ENCODE measurements at regions not wholly inside any gene's neighbourhood (a gene's known extent, or its start where the extent isn't known, plus 50 kb on each side); places are given as distances from the start of the nearest gene placed in this dataset.

DNA sequence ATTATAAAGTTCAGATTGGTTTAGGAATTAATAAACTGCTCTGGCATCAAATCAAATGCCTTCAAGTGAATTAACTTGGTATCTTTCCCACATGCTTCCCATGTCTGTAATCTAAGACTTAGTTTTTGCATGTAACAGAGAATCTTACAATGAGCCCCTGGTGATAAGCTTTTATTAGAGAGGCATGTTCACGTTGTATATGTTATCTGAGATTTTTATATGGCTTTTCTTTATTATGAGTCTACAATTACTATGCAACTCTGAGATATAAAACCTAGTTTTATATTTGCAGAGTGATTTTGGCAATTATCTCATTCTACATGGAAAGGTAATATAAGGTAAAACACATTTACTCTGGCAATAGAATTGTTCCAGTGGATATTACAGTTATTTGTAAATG is 1578.4 kb upstream of the IGFBP7 start:
- POLR2A ChIA-PET (ENCODE audit: unreplicated experiment) = no interaction called here
- Histone ChIP-seq H3F3A (ENCODE audit: low read length, unreplicated experiment) (no peaks in the 10 kb centered on the region), H3K4me1 (ENCODE audit: insufficient read depth, low read length) (no peaks in the 10 kb centered on the region), H2AFZ (ENCODE audit: low read length) (no peak overlapping the region), H3K79me2 (ENCODE audit: low read length) (no peaks in the 10 kb centered on the region), H3K9me2 (replicated peaks; ENCODE audit: low read length) (no peaks in the 10 kb centered on the region), H3K27me3 (ENCODE audit: low read length) (no peaks in the 10 kb centered on the region), H3K4me3 (ENCODE audit: low read length) (no peak overlapping the region), H3K27ac (ENCODE audit: low read length) (no peak overlapping the region), H3K4me2 (ENCODE audit: low read length) (no peak overlapping the region), H3K9ac (ENCODE audit: low read length) (no peak overlapping the region), H3K36me3 (ENCODE audit: low read depth, low read length) (no peaks in the 10 kb centered on the region), H4K20me1 (ENCODE audit: low read length) (no peaks in the 10 kb centered on the region), H3K9me3 (ENCODE audit: low read length) (no peaks in the 10 kb centered on the region)
- DNase-seq (no peak), ATAC-seq (no peak)
- no TSS peak for BruUV-seq (replicated peaks)
- TF ChIP-seq EZH2phosphoT487 (IDR thresholded peaks at IDR 0.05; ENCODE audit: borderline replicate concordance, low read length) = no peak
- TF ChIP-seq EZH2 (IDR thresholded peaks at IDR 0.05; ENCODE audit: low read length, unreplicated experiment) = no peak
- TF ChIP-seq, protein P1, sequence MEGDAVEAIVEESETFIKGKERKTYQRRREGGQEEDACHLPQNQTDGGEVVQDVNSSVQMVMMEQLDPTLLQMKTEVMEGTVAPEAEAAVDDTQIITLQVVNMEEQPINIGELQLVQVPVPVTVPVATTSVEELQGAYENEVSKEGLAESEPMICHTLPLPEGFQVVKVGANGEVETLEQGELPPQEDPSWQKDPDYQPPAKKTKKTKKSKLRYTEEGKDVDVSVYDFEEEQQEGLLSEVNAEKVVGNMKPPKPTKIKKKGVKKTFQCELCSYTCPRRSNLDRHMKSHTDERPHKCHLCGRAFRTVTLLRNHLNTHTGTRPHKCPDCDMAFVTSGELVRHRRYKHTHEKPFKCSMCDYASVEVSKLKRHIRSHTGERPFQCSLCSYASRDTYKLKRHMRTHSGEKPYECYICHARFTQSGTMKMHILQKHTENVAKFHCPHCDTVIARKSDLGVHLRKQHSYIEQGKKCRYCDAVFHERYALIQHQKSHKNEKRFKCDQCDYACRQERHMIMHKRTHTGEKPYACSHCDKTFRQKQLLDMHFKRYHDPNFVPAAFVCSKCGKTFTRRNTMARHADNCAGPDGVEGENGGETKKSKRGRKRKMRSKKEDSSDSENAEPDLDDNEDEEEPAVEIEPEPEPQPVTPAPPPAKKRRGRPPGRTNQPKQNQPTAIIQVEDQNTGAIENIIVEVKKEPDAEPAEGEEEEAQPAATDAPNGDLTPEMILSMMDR (conservative IDR thresholded peaks at IDR 0.05; ENCODE audit: low read depth, low read length) = no peak
- CTCF ChIA-PET = no interaction called here
- intact Hi-C loops (cut with micrococcal nuclease) = no loop called here

DNA sequence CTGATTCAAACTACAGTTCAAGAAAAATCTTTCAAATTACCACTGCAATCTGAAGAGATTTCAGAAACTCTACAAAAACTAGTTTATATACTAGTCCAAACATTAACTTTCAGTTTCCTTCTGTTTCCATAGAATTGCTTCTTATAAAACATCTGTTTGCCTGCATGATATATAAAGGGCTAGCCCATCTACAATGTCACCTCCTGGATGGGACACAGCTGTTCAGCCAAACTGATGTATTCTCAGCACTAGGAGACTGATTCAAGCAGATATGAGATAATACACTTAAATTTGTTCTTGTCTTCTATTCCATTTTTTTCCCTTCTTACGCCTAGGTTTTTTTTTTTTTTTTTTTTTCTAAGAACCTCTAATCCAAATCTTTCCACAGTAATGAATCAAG is 1569.7 kb upstream of the IGFBP7 start:
- CTCF ChIA-PET = no interaction called here
- no peak for ATAC-seq

GRCh38 chr4:58679051-58679450 is 1568.9 kb upstream of the IGFBP7 start:
- POLR2A ChIA-PET (ENCODE audit: unreplicated experiment) = no interaction called here
- no peaks in the 10 kb centered on the region for H3K36me3 ChIP-seq (ENCODE audit: low read depth, low read length)
- H3K4me1 ChIP-seq (ENCODE audit: insufficient read depth, low read length) = no peaks in the 10 kb centered on the region
- ATAC-seq = no peak
- BruUV-seq (replicated peaks) = no TSS peak
- no peaks in the 10 kb centered on the region for H3K9me2 ChIP-seq (replicated peaks; ENCODE audit: low read length)
- no peaks in the 10 kb centered on the region for H3K79me2 ChIP-seq (ENCODE audit: low read length)
- no peak overlapping the region for H3K4me2 ChIP-seq (ENCODE audit: low read length)
- H3K27ac ChIP-seq (ENCODE audit: low read length) = no peak overlapping the region
- no peak overlapping the region for H2AFZ ChIP-seq (ENCODE audit: low read length)
- DNase-seq = no peak
- CTCF ChIA-PET = no interaction called here
- H3K4me3 ChIP-seq (ENCODE audit: low read length) = no peak overlapping the region
- H3K9me3 ChIP-seq (ENCODE audit: low read length) = no peaks in the 10 kb centered on the region; the same call in 1 of the 2 replicates
- no peak overlapping the region for H3K9ac ChIP-seq (ENCODE audit: low read length)
- H3K27me3 ChIP-seq (ENCODE audit: low read length) = no peaks in the 10 kb centered on the region
- intact Hi-C loops (cut with micrococcal nuclease) = no loop called here
- no peaks in the 10 kb centered on the region for H4K20me1 ChIP-seq (ENCODE audit: low read length)
- H3F3A ChIP-seq (ENCODE audit: low read length, unreplicated experiment) = no peaks in the 10 kb centered on the region
- TF ChIP-seq EZH2phosphoT487 (IDR thresholded peaks at IDR 0.05; ENCODE audit: borderline replicate concordance, low read length) (no peak), EZH2 (IDR thresholded peaks at IDR 0.05; ENCODE audit: low read length, unreplicated experiment) (no peak)
- TF ChIP-seq, protein P1 (conservative IDR thresholded peaks at IDR 0.05; ENCODE audit: low read depth, low read length) = no peak

More for the DNA sequence above, 1569.7 kb upstream of the IGFBP7 start:
- intact Hi-C loops (cut with micrococcal nuclease) = no loop called here
- no peaks in the 10 kb centered on the region for H3K9me3 ChIP-seq (ENCODE audit: low read length)
- no peak overlapping the region for H3K27ac ChIP-seq (ENCODE audit: low read length)
- no TSS peak for BruUV-seq (replicated peaks)
- POLR2A ChIA-PET (ENCODE audit: unreplicated experiment) = no interaction called here
- H3K79me2 ChIP-seq (ENCODE audit: low read length) = no peaks in the 10 kb centered on the region
- no peak overlapping the region for H3K4me2 ChIP-seq (ENCODE audit: low read length)
- no peaks in the 10 kb centered on the region for H3K9me2 ChIP-seq (replicated peaks; ENCODE audit: low read length)
- H4K20me1 ChIP-seq (ENCODE audit: low read length) = no peaks in the 10 kb centered on the region
- no peaks in the 10 kb centered on the region for H3K36me3 ChIP-seq (ENCODE audit: low read depth, low read length)
- H3K4me1 ChIP-seq (ENCODE audit: insufficient read depth, low read length) = no peaks in the 10 kb centered on the region
- no peak for DNase-seq
- H3K27me3 ChIP-seq (ENCODE audit: low read length) = no peaks in the 10 kb centered on the region
- H3K9ac ChIP-seq (ENCODE audit: low read length) = no peak overlapping the region
- H2AFZ ChIP-seq (ENCODE audit: low read length) = no peak overlapping the region
- TF ChIP-seq EZH2 (IDR thresholded peaks at IDR 0.05; ENCODE audit: low read length, unreplicated experiment) (no peak), EZH2phosphoT487 (IDR thresholded peaks at IDR 0.05; ENCODE audit: borderline replicate concordance, low read length) (no peak)
- TF ChIP-seq, protein P1 (conservative IDR thresholded peaks at IDR 0.05; ENCODE audit: low read depth, low read length) = no peak
- H3K4me3 ChIP-seq (ENCODE audit: low read length) = no peak overlapping the region
- no peaks in the 10 kb centered on the region for H3F3A ChIP-seq (ENCODE audit: low read length, unreplicated experiment)

Data from PC-3 (cell line).